HG03025 (cell line): ENCODE measurements at regions not wholly inside any gene's neighbourhood (a gene's known extent, or its start where the extent isn't known, plus 50 kb on each side); places are given as distances from the start of the nearest gene placed in this dataset.

ENCODE experiments used
- ATAC-seq: cut with Tn5 transposase; IDR thresholded peaks from one replicate; pipeline ENCODE4 v1.9.1; 2021; ENCODE audit warnings: mild to moderate bottlenecking, moderate library complexity; ENCODE audit not compliant: unreplicated experiment, low FRiP score

GRCh38 chr4:147052361-147052760 is 106.7 kb upstream of the TTC29 start:
- no peak for ATAC-seq

DNA sequence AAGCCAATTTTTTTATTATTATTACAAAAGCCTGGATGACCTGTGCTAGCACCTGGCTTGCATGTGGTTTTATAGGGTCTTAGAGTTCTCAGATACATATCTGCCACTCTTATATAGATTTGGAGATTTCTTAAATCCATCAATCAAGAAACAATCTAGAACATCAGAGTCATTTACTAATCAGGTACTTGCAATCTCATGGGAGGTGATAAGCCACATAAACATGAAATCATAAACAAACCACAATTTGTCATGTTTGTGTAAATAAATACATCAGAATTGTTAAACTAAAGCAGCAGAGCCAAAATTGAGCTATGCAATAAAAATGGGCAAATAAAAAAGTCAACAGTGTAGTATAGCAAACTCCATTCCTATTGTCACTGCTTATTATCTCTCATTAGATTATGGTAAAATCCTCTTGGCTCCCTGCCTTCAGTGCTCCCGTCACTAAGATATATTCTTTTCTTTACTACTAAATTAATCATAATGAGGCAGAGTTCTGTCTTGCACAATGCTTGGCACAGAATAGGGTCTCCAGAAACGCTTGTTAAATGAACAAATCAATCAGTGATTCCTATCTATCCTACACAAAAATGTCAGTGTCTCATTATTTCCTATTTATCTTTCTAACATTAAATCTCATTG is 108.7 kb upstream of the TTC29 start:
- ATAC-seq, result no peak

GRCh38 chr4:147056940-147057610 is 111.4 kb upstream of the TTC29 start:
- no peak for ATAC-seq

DNA sequence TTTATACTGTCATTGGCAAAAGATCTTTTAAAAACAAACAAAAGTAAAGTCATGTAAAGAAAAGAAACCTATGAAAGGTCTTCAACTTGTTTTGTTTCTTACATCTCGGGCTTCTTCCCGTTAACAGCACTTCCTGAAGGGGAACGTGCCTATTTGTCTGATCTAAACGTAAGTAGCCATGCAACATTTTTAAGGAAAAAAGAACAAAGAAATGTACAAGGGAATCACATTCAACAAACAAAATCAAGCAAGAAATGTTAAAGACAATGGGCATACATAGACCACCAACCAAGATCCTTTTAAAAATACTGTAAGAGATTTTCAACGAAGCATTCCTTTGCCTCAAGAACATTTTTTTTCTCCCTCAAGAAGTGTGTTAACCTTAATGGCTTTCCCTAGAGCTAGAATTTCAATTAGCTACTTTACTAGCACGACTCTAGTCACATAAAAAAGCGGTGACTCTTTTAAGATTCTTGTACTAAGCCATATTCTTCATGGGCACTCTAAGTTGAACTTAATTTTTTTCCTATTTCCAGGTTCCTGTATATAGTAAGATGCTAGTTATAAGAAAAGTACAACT is 112.0 kb upstream of the TTC29 start:
- ATAC-seq, result no peak

DNA sequence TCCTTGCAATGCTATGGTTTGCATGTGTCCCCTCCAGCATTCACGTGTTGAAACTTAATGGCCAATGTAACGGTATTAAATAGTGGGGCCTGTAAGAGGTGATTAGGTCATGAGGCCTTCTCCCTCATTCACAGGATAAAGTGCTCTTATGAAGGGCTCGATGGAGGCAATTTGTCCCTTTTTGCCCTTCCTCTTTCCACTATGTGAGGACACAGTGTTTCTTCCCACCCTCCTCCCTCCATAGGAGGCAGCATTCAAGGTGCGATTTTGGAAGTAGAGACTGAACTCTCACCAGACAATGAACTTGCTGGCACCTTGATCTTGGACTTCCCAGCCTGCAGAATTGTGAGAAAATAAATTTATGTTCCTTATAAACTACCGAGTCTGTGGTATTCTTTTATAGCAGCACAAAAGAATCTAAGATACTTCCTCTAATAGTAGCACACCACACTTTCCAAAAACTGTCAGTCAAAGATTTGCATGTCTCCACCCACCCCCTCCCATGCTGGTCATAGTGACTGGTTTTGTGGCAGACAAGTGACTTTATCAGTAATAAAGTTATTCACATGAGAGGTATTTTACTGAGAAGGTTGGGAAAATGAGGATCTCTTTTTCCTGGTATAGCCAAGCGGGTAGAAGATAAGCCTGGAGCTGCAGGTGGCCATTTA is 113.5 kb upstream of the TTC29 start:
- ATAC-seq, result no peak

GRCh38 chr4:147060151-147060931 is 114.7 kb upstream of the TTC29 start:
- no peak for ATAC-seq

- ATAC-seq, result no peak
These were observed 119.2 kb upstream of the TTC29 start for GRCh38 chr4:147064856-147065255.

DNA sequence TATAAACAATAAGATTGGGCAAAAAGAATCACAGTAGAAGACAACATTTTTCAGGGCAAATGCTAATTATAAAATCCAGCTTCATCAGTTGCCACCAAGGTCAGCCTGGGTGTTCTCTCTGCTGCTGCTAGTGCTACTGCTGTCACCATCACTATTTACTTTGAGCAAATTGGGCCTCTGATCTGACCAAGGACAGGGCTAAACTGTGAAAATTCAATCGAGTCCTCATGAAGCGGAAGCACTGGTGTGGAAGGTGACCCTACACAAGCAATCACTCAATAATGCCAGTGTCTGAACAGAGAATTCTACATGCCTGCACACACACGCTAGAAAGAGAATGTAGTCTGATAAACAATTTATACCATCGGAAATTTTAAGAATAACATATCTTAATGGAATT is 122.9 kb upstream of the TTC29 start:
- no peak for ATAC-seq

DNA sequence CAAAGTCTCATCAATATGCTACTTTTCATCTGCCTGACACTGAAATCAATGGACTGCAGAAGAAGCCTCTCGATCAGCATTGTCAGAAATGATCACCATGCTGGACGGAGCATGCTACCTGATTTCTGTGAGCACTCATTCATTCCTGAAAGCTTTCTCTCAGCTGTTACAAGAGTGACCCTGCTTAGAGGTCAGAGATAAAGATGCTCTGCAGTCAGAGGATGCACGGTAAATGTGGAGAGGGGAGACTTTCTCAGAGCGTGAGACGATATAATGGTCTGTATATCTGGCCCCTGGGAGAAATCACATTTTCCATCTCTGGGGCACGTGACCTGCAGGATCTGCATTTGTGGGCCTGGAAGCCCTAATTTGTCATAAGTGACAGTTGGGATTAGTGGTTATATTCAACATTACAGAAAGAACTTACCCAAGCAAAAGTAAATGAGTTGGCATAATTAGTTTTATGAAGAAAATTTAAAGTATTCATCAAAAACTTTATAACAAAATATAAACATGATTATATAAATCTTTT is 125.6 kb upstream of the TTC29 start:
- ATAC-seq, result no peak

GRCh38 chr4:147076179-147076578 is 130.5 kb upstream of the TTC29 start:
- no peak for ATAC-seq

DNA sequence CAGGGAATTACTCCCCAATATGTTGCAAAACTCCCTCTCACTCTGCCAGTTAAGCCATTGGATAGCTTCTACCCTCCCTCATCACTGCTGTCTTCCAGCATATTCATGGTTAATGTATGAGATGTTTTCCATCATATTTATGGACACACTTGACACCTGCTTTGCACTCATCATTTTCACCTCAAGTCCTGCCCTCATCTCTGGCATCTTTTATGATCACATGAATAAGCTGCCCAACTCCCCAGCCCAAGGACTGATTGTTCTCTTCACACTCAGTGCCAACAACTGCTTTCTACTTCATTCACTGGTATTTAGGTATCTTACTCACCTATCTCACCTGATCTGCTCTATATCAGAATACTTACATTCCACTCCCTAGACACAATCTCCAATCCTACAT is 131.1 kb upstream of the TTC29 start:
- ATAC-seq, result no peak

GRCh38 chr4:147078362-147078761 is 132.7 kb upstream of the TTC29 start:
- ATAC-seq, result no peak

DNA sequence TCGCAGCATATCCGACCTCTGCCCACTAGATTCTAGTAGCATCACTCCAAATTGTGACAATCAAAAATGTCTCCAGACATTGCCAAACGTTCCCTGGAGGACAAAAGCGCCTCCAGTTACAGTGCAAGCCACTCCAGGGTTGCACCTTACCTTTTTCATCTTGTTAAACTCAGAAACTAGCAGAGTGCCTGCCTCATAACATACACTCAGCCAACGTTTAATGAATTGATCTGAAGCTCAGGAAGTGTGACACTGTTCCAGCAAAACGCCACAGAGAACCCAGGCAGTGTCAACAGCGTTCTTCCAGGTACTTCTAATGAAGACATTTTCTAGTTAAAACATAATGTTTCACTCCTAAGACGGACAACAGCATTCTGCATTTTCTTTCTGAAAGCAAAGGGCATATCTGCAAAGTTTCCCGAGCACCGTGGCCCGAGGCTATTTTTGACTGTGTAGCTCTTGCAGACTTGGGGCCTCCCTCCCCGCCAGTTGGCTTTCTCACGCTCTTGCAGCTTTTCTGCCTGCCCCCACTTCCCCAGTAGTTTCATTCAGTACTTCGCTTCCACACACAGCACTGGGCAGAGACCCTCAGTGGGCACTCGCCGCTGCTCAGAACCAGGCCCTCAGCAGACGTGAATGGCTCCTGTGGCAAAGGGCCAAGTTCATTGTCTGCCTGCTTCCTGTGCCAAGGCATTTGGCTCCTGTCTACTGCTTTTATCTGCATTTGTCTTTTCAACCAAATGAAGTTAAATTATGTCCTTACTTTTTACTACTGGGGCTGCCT is 133.4 kb upstream of the TTC29 start:
- no peak for ATAC-seq

GRCh38 chr4:147084861-147085260 is 139.2 kb upstream of the TTC29 start:
- no peak for ATAC-seq

- no peak for ATAC-seq
These were observed 140.1 kb upstream of the TTC29 start for GRCh38 chr4:147085781-147086180.

GRCh38 chr4:147088146-147088545 is 142.5 kb upstream of the TTC29 start:
- ATAC-seq, result no peak

DNA sequence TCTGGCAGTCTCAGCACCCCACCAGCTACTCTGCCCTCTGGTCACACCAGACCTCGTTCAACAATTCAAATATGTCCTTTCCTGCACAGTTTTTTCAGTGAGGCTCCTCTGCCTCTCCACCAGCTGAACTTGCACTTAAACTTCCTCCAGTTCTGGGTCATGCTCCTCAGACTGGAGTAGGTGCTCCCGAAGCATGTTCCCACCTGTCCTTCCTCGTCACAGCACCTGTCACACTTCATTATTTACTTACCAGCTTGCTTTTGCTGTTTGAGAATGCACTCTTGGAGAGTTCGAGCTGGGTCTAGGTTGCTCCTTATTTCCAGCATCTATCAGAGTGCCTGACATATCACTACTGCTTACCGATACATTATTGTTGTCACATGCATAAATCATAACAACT is 144.8 kb upstream of the TTC29 start:
- no peak for ATAC-seq

GRCh38 chr4:147093206-147093605 is 147.5 kb upstream of the TTC29 start:
- no peak for ATAC-seq

DNA sequence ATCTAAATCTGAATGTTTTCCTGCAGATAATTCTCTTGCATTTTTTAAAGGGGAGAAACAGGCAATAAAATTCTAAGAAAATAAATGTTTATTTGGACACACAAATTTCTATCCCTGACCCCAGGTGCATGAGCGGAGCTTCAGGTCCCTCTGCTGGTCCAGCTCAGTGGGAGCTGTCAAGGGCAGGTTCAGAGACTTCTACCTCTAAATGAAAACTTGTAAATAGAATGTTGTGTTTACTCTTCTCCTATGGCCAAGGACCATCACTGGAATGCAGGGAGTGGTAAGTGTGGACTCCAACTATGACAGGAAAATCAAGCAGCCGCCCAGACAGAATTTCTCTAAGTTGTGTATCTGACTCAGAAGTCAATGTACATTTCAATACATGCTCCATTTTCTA is 148.6 kb upstream of the TTC29 start:
- no peak for ATAC-seq
